Cardiac septum (tissue), 1 donor: ENCODE measurements at regions not wholly inside any gene's neighbourhood (a gene's known extent, or its start where the extent isn't known, plus 50 kb on each side); places are given as distances from the start of the nearest gene placed in this dataset.
"Not testable (repeated sequence)": the region's sequence is repeated elsewhere in the genome, so short reads cannot be mapped to it uniquely, and the experiment has no call there.

Experiments
- DNase-seq: peaks from one replicate; pipeline ENCODE4 v3.0.0-alpha.2; 2020; ENCODE audit warnings: low spot score
- intact Hi-C: fragments of 100-400 bp; cut with DNase I; formaldehyde crosslinking; loops from one replicate; pipeline ENCODE4 v1.14.0; 2022
- donor health status: DM: no; HTN: no; CAD: no.

DNA sequence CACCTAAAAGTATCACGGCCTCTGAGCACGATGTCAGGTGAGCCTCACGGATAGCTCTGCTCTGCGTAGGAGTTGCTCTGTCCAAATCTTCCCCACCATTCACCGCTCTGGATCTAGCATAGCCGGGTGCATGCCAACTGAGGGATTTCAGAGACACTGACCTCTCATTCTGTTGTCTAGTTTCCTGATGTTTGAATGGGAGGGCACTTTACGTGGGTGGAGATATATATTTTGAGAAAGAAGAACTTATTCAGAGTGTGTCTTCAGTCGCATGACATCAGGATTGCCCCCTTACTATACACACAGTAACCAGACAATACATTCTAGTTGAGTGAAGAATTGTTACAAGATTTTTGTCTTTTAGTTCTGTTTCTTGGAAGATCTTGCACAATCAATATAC lies 96.5 kb upstream of the CITED2 start:
- no peak for DNase-seq
- intact Hi-C loops, result no loop called here

- DNase-seq, result no peak
- intact Hi-C loops, result no loop called here
Measured at GRCh38 chr6:139468178-139468819, 93.9 kb upstream of the CITED2 start.

- DNase-seq, result no peak
Measured at GRCh38 chr6:139457476-139457875, 83.0 kb upstream of the CITED2 start.

DNA sequence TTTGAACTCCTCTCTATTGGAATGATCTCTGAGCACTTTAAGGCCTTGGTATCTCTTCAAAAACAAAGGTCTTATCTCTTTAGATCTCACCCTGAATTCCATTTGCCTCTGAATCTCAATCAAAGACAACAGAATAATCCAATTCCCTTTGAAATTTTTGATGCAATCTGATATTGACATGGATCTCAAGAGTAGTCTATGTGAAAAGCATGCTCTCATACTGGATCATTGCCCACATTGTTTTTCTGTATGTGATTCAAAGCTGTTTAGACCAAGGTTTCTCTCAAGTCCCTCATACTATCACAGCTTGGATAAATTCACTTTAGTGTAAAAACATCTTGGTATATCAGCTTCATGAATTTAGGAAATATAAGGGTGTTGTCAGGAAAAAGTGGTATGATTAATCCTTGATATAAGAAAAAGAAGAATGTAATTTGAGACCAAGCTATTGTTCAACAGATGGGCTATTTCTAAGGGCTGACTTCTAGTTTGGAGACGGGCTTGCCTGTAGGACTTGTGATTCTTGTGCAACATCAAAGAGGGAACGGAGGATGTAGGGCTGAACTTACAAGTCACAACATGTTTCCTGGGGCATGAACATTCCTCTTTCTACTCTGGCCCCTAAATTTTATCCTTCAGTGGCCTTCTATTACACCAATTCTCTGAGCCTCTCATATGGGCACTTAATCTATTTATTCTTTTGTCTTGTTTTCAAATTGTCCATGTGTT lies 77.9 kb upstream of the CITED2 start:
- intact Hi-C loops, result no loop called here
- no peak for DNase-seq

More at GRCh38 chr6:139457476-139457875, 83.0 kb upstream of the CITED2 start:
- intact Hi-C loops, result no loop called here

GRCh38 chr6:139449611-139450000 lies 75.2 kb upstream of the CITED2 start:
- intact Hi-C loops, result no loop called here
- no peak for DNase-seq

GRCh38 chr6:139448998-139449610 lies 74.7 kb upstream of the CITED2 start:
- no peak for DNase-seq
- intact Hi-C loops, result no loop called here

GRCh38 chr6:139448051-139448649 lies 73.7 kb upstream of the CITED2 start:
- intact Hi-C loops, result no loop called here

GRCh38 chr6:139447656-139447975 lies 73.2 kb upstream of the CITED2 start:
- intact Hi-C loops, result no loop called here
- no peak for DNase-seq

More at GRCh38 chr6:139448051-139448649, 73.7 kb upstream of the CITED2 start:
- no peak for DNase-seq

- intact Hi-C loops, result no loop called here
- DNase-seq, result no peak
Measured at GRCh38 chr6:139446768-139447655, 72.6 kb upstream of the CITED2 start.

DNA sequence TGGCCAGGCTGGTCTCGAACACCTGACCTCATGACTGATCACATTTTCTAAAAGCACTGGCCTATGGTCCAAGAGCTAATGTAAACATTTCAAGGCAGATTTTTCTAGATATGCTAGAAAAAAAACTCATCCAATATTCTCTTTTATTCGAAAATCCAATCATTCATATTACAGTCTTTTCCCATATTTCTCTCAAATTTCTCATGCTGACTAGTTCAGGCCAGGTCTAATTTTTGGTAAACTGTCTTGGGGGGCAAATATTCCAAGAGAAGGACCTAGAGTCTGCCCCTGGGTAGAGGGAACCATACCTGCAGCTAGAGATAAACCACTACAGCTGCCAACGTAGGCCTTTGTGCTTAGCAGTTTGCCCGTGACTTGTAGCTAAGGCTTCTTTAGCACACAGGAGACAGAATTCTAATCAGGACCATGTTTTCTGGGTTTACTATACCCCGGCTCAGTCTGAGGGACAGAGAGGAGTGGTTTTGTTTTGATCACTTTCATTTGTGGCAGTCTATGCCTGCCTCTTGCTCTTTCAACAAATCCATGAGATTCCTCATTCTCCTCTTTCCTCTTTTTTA lies 71.8 kb upstream of the CITED2 start:
- intact Hi-C loops, result no loop called here
- no peak for DNase-seq

- intact Hi-C loops, DNase-seq: not testable (repeated sequence)
Measured at GRCh38 chr6:139444273-139444787, 69.9 kb upstream of the CITED2 start.

- no peak for DNase-seq
- intact Hi-C loops, result no loop called here
Measured at GRCh38 chr6:139443231-139444112, 69.0 kb upstream of the CITED2 start.

DNA sequence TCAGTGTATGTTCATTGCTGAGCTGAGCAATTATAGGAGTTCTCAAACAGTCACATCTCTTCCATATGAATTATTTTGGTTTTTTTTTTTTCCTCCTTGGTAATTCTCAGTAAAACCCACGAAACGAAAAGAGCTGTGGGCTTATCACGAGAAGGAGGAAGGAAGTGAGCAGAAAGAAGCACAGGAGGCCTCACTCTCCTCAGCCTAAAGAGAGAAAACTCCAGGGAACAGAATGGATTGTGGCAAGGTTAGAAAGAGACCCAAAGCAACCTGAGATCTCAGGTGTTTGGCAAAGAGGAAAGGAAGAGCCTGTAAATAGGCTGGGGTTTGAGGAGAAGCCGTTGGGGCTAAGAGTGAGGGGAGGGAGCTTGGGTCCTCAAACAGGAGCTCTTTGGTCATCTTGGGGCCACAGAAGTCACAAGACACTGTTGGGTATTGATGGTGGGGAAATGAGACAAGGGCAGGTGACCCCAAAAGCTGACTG lies 67.8 kb upstream of the CITED2 start:
- no peak for DNase-seq
- intact Hi-C loops, result no loop called here

DNA sequence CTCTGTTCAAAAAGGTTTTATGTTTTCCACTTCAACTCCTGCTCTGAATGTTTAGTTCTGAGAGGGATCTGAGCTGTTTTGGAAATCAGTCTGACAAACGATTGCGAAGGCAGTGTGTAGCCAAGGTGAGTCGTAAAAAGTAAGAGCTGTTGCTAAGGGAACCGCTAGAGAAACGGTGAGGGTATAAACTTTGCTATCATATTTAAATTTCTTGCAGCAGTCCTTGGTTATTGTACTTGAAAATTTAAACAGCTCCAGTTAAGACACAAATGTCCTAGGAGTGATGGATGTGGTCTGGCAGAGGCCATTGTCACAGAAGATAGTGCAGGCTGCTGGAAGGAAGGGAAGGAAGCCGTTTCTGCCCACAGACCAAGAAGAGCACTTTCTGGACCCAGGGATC lies 64.9 kb upstream of the CITED2 start:
- intact Hi-C loops, result no loop called here
- DNase-seq, result no peak

DNA sequence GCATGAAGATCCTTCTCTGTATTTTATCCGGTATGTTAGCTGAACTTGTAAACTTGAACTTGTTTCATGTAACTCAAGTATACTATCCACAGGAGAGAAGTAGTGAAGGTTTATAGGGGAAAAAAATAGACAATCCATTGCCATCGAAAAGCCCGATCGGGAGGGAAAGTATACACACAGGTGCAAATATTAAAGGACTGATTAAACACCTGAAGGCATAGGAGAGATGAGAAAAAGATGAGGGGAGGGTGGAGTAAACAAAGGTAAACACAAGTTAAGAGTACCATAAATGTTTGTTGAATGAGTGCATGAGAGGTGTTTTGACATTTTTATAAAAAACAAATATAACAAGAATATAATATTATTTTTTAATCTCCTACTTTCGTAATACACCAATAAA lies 64.3 kb upstream of the CITED2 start:
- DNase-seq, result no peak
- intact Hi-C loops, result no loop called here

- intact Hi-C loops, result no loop called here
- no peak for DNase-seq
Measured at GRCh38 chr6:139436957-139437348, 62.5 kb upstream of the CITED2 start.

GRCh38 chr6:139436200-139436956 lies 61.9 kb upstream of the CITED2 start:
- intact Hi-C loops, result no loop called here
- no peak for DNase-seq
